Left lung (tissue), 4 donors: ENCODE measurements at regions not wholly inside any gene's neighbourhood (a gene's known extent, or its start where the extent isn't known, plus 50 kb on each side); places are given as distances from the start of the nearest gene placed in this dataset.

Experiments
- ATAC-seq: fragments of 200-7000 bp; cut with Tn5 transposase; one replicate; pipeline ENCODE4 v1.9.1; 2020; ENCODE audit warnings: moderate library complexity
- DNase-seq, 4 donors: peaks; one replicate each; pipeline ENCODE4 v3.0.0-alpha.2; 2013 to 2020
- H3K27ac ChIP-seq, 2 donors: fragments of 200-600 bp; sonication (generic) in 1 of 2; one replicate each; pipeline versions ENCODE4 v1.5.0 to v1.8.0; 2020 to 2021
- H3K27me3 ChIP-seq, 2 donors: fragments of 200-600 bp; sonication (generic) in 1 of 2; one replicate each; pipeline versions ENCODE4 v1.5.0 to v1.8.0; 2020 to 2021
- H3K36me3 ChIP-seq, 2 donors: fragments of 200-600 bp; sonication (generic) in 1 of 2; one replicate each; pipeline versions ENCODE4 v1.5.0 to v1.8.0; 2020 to 2021
- H3K4me1 ChIP-seq, 2 donors: fragments of 200-600 bp; one replicate each; pipeline ENCODE4 v1.8.0; 2021
- H3K4me3 ChIP-seq, 2 donors: fragments of 200-600 bp; sonication (generic) in 1 of 2; one replicate each; pipeline versions ENCODE4 v1.5.0 to v1.8.0; 2020 to 2021; ENCODE audit warnings: mild to moderate bottlenecking in 1 of 2
- H3K9me3 ChIP-seq, 2 donors: fragments of 200-600 bp; sonication (generic) in 1 of 2; one replicate each; pipeline versions ENCODE4 v1.5.0 to v1.8.0; 2020 to 2021
- intact Hi-C, 2 donors: fragments of 100-400 bp; cut with DNase I; formaldehyde crosslinking; loops; one replicate each; pipeline versions ENCODE4 v1.11.2 to v1.14.2; 2022
- TF ChIP-seq, protein P1 (sequence below), 2 donors: fragments of 200-600 bp; sonication (generic) in 1 of 2; IDR thresholded peaks; one replicate each; pipeline versions ENCODE4 v1.5.0 to v1.8.0; 2021; ENCODE audit warnings: antibody characterized with exemption in 2 of 2
- donor health status: DM: no; HTN: yes; CAD: no.
- donor health status: DM: no; HTN: no; CAD: no.

DNA sequence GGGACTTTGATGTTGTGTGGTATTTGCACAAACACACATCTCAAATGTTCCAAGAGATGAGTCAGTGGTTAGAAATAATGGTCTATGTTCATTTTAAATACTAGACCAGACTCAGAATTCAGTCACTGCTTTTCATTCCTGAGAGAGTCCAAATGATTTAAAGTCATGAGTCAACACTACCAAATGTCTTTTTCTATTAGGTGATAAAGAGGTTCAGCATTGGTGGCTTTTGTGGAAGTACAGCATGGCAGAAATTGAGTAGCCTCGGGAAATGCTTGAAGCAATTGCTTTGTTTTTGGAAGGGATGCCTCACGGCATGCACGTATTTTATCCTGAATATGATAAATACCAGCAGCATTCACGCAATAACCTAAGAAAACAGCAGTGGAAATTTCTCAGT lies 115.7 kb downstream of the DIO2 start:
- no peaks in the 10 kb centered on the region for H3K4me1 ChIP-seq
- intact Hi-C loops = no loop called here
- H3K27me3 ChIP-seq = no peaks in the 10 kb centered on the region
- ATAC-seq (no peak), DNase-seq (no peak)
- H3K4me3 ChIP-seq = no peak overlapping the region
- peaks cover 0 to 4% of the 10 kb centered on the region in 2 donors for H3K9me3 ChIP-seq
- TF ChIP-seq, protein P1, sequence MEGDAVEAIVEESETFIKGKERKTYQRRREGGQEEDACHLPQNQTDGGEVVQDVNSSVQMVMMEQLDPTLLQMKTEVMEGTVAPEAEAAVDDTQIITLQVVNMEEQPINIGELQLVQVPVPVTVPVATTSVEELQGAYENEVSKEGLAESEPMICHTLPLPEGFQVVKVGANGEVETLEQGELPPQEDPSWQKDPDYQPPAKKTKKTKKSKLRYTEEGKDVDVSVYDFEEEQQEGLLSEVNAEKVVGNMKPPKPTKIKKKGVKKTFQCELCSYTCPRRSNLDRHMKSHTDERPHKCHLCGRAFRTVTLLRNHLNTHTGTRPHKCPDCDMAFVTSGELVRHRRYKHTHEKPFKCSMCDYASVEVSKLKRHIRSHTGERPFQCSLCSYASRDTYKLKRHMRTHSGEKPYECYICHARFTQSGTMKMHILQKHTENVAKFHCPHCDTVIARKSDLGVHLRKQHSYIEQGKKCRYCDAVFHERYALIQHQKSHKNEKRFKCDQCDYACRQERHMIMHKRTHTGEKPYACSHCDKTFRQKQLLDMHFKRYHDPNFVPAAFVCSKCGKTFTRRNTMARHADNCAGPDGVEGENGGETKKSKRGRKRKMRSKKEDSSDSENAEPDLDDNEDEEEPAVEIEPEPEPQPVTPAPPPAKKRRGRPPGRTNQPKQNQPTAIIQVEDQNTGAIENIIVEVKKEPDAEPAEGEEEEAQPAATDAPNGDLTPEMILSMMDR (IDR thresholded peaks at IDR 0.05) = no peak
- H3K36me3 ChIP-seq = no peaks in the 10 kb centered on the region
- no peak overlapping the region for H3K27ac ChIP-seq

DNA sequence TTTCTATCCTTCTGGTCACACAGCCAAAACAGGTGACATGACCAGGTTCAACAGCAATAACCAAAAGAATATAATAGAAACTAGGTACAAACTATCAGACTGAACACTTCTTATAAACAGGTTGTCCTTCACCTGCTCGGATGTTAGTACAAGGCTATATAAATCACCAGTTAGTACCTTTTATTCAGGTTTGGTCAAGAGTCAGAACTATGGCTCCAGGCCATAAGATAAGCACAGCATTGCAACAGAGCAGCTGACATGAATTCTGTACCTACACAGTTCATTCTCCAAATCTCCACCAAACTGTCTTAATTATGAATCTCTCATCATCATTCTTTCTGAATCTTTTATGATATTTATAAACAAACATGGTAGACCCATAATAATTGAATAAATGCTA lies 123.9 kb downstream of the DIO2 start:
- ATAC-seq (no peak), DNase-seq (no peak)
- no peaks in the 10 kb centered on the region for H3K36me3 ChIP-seq
- H3K4me3 ChIP-seq = no peak overlapping the region
- H3K4me1 ChIP-seq = no peaks in the 10 kb centered on the region
- intact Hi-C loops = no loop called here
- H3K27me3 ChIP-seq = no peaks in the 10 kb centered on the region
- peaks cover 0 to 6% of the 10 kb centered on the region in 2 donors for H3K9me3 ChIP-seq
- TF ChIP-seq, protein P1 (IDR thresholded peaks at IDR 0.05) = no peak
- H3K27ac ChIP-seq = no peak overlapping the region

DNA sequence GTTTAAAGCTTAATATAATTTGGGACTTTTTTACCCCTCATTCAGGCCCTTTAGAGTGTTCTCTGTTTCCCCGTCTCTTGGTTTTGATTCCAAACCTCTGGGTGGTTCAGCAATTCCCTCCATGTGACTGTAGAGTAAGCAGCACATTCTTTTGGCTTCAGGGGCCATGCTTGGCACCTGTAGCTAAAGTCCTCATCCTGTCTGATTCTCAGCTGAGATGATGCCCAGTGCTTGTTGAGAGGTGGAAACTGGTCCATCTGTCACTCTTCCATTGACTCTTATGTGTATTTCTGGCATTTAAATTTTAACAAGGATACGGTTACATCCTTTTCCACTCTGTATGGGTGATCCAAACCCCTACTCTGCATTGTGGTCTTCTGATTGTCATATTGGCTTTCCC lies 127.1 kb downstream of the DIO2 start:
- Histone ChIP-seq H3K4me1 (no peaks in the 10 kb centered on the region), H3K27me3 (no peaks in the 10 kb centered on the region), H3K36me3 (no peaks in the 10 kb centered on the region), H3K4me3 (no peak overlapping the region), H3K27ac (no peak overlapping the region), H3K9me3 (peaks cover 0 to 6% of the 10 kb centered on the region in 2 donors)
- DNase-seq (no peak), ATAC-seq (no peak)
- intact Hi-C loops = no loop called here
- TF ChIP-seq, protein P1 (IDR thresholded peaks at IDR 0.05) = no peak

DNA sequence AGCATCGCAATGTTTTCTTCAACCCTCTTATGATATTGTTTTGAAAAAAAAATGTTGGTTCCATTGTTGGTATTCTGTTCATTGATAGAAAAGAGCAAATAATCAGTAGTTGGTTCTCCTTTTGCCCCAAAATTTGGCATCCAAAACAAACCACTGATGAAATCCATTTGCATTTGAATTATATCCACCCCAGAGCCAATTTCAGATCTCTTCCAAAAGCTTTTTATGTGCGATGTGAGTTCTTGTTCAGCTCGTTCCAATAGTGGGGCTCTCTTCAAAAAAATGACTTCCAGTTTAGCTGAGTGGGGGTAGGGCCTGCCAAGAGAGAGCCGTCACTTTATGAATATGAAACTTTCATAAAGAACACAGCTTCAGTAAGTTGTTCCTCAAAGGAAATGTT lies 130.7 kb downstream of the DIO2 start:
- H3K27me3 ChIP-seq = no peaks in the 10 kb centered on the region
- H3K4me1 ChIP-seq = no peaks in the 10 kb centered on the region
- TF ChIP-seq, protein P1 (IDR thresholded peaks at IDR 0.05) = no peak
- no peak for ATAC-seq
- H3K27ac ChIP-seq = no peak overlapping the region
- no peaks in the 10 kb centered on the region for H3K36me3 ChIP-seq
- intact Hi-C loops = no loop called here
- H3K4me3 ChIP-seq = no peak overlapping the region
- no peak for DNase-seq
- H3K9me3 ChIP-seq = peaks cover 0 to 2% of the 10 kb centered on the region in 2 donors

DNA sequence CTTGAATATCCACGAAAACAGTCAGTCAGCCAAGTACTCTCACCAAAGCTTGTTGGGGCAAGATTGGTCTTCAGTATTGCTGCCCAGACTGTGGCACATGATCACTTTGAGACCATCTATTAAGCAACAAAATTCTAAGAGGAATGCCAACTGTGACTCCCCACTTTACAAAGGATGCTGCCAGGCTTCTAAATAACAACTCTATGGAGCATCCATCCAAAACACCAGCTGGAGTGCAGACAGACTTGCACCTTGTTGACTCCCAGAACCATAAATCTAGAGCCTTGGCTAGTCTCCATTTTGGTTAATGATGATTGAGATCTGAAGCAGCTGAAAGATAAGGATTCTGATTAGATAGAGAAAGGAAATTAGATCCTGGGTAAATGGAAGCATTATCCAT lies 132.8 kb downstream of the DIO2 start:
- Histone ChIP-seq H3K36me3 (no peaks in the 10 kb centered on the region), H3K4me1 (no peaks in the 10 kb centered on the region), H3K4me3 (no peak overlapping the region), H3K27me3 (no peaks in the 10 kb centered on the region), H3K9me3 (peaks cover 0 to 2% of the 10 kb centered on the region in 2 donors), H3K27ac (no peak overlapping the region)
- intact Hi-C loops = no loop called here
- DNase-seq = no peak
- TF ChIP-seq, protein P1 (IDR thresholded peaks at IDR 0.05) = no peak
- ATAC-seq = no peak
